RWPE1 (cell line): ENCODE measurements at regions not wholly inside any gene's neighbourhood (a gene's known extent, or its start where the extent isn't known, plus 50 kb on each side); places are given as distances from the start of the nearest gene placed in this dataset.
"Not testable (repeated sequence)": the region's sequence is repeated elsewhere in the genome, so short reads cannot be mapped to it uniquely, and the experiment has no call there.

Source experiments
- CTCF ChIA-PET: fragments of 350-600 bp; sonication (Branson Sonifier 250); formaldehyde crosslinking; extraction: SDS; loops from one replicate; lab custom pipeline; 2021; lab: Yijun Ruan, JAX
- POLR2A ChIA-PET: fragments of 400-600 bp; formaldehyde crosslinking; extraction: SDS; loops from one replicate; lab custom pipeline; 2020; ENCODE audit warnings: antibody characterized with exemption; ENCODE audit not compliant: low non-redundant PET; lab: Yijun Ruan, JAX
- DNase-seq: peaks from one replicate; pipeline ENCODE4 v3.0.0; 2012; ENCODE audit warnings: low spot score
- H3K27ac ChIP-seq: fragments of 450-650 bp; 2 replicates; pipeline ENCODE4 v1.5.1; 2017
- CTCF ChIP-seq: fragments of 450-650 bp; conservative IDR thresholded peaks from 2 replicates; pipeline ENCODE4 v1.5.1; 2017; ENCODE audit warnings: low read depth, mild to moderate bottlenecking

GRCh38 chr12:25699454-25699853 is 146.4 kb upstream of the LMNTD1 start:
- H3K27ac ChIP-seq: no peak overlapping the region
- POLR2A ChIA-PET: no interaction called here
- CTCF ChIA-PET: interaction anchor here (0.7 kb wide), 1 partner anchor 54 kb away, joined by 3 read pairs; no protein-coding TSS in a partner anchor
- no peak for DNase-seq
- no peak for TF ChIP-seq CTCF

- CTCF ChIA-PET: interaction anchor here (0.6 kb wide), 2 partner anchors 18 to 199 kb away, joined by 3 read pairs; no protein-coding TSS in a partner anchor
- TF ChIP-seq CTCF: no peak
- no peak for DNase-seq
- POLR2A ChIA-PET: no interaction called here
- H3K27ac ChIP-seq: no peak overlapping the region
Measured at GRCh38 chr12:25701290-25701689, 148.2 kb upstream of the LMNTD1 start.

- CTCF ChIA-PET: no interaction called here
- no peak for DNase-seq
- TF ChIP-seq CTCF: no peak
- H3K27ac ChIP-seq: no peak overlapping the region
- POLR2A ChIA-PET: no interaction called here
Measured at GRCh38 chr12:25702553-25702952, 149.5 kb upstream of the LMNTD1 start.

GRCh38 chr12:25705261-25705660 is 152.2 kb upstream of the LMNTD1 start:
- no peak overlapping the region for H3K27ac ChIP-seq
- DNase-seq: no peak
- POLR2A ChIA-PET: no interaction called here
- CTCF ChIA-PET: no interaction called here
- TF ChIP-seq CTCF: no peak

- DNase-seq, H3K27ac ChIP-seq, POLR2A ChIA-PET: not testable (repeated sequence)
- CTCF ChIA-PET: interaction anchor here (0.8 kb wide), 1 partner anchor 53 kb away, joined by 3 read pairs; no protein-coding TSS in a partner anchor
Measured at GRCh38 chr12:25706646-25707045, 153.6 kb upstream of the LMNTD1 start.

- no peak for TF ChIP-seq CTCF
- H3K27ac ChIP-seq: no peak overlapping the region
- POLR2A ChIA-PET: no interaction called here
- CTCF ChIA-PET: interaction anchor here (0.8 kb wide), 1 partner anchor 52 kb away, joined by 3 read pairs; no protein-coding TSS in a partner anchor
- no peak for DNase-seq
Measured at GRCh38 chr12:25707056-25707455, 154.0 kb upstream of the LMNTD1 start.

GRCh38 chr12:25708661-25709060 is 155.6 kb upstream of the LMNTD1 start:
- CTCF ChIA-PET: no interaction called here
- POLR2A ChIA-PET: interaction anchor here (0.6 kb wide), 1 partner anchor 249 kb away, joined by 3 read pairs; no protein-coding TSS in a partner anchor
- no peak overlapping the region for H3K27ac ChIP-seq
- no peak for DNase-seq
- no peak for TF ChIP-seq CTCF
